Glutamatergic neuron (in vitro differentiated cells): ENCODE measurements at regions not wholly inside any gene's neighbourhood (a gene's known extent, or its start where the extent isn't known, plus 50 kb on each side); places are given as distances from the start of the nearest gene placed in this dataset.

Experiments used
- DNase-seq: peaks from one replicate; pipeline ENCODE4 v3.0.0; 2022
- H3K27ac Mint-ChIP-seq: one replicate; pipeline ENCODE4 v1.8.0; 2020; ENCODE audit warnings: mild to moderate bottlenecking, mixed read lengths, inconsistent platforms; ENCODE audit not compliant: unreplicated experiment
- H3K27me3 Mint-ChIP-seq: one replicate; pipeline ENCODE4 v1.8.0; 2020; ENCODE audit warnings: mild to moderate bottlenecking, moderate library complexity, mixed read lengths, inconsistent platforms; ENCODE audit not compliant: unreplicated experiment
- H3K36me3 Mint-ChIP-seq: one replicate; pipeline ENCODE4 v1.8.0; 2020; ENCODE audit warnings: mild to moderate bottlenecking, mixed read lengths, inconsistent platforms; ENCODE audit not compliant: unreplicated experiment
- H3K4me1 Mint-ChIP-seq: one replicate; pipeline ENCODE4 v1.8.0; 2020; ENCODE audit warnings: mild to moderate bottlenecking, low read depth, mixed read lengths, inconsistent platforms; ENCODE audit not compliant: unreplicated experiment
- H3K4me3 Mint-ChIP-seq: one replicate; pipeline ENCODE4 v1.8.0; 2020; ENCODE audit warnings: mild to moderate bottlenecking, mixed read lengths, inconsistent platforms; ENCODE audit not compliant: unreplicated experiment
- H3K9me3 Mint-ChIP-seq: one replicate; pipeline ENCODE4 v1.8.0; 2020; ENCODE audit warnings: mild to moderate bottlenecking, moderate library complexity, mixed read lengths, inconsistent platforms; ENCODE audit not compliant: unreplicated experiment
- TF ChIP-seq, protein P1 (sequence below): fragments of 200-600 bp; sonication (generic); IDR thresholded peaks from one replicate; pipeline ENCODE4 v1.5.0; 2021; ENCODE audit not compliant: partially characterized antibody, unreplicated experiment

DNA sequence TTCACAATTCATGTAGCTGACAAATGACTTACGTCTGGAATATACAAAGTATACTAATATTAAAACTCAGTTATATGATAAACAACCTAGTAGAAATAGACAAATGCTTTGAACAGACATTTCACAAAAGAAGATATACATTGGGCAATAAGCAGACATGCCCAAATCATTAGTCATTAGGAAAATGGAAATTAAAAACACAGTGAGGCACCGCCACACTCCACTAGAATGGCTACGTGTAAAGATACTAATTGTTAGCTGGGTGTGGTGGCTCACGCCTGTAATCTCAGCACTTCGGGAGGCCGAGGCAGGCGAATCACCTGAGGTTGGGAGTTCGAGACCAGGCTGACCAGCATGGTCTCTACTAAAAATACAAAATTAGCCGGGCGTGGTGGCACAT is 248.9 kb upstream of the TMEM132C start:
- Mint-ChIP-seq H3K9me3 (peaks cover 6% of the 10 kb centered on the region), H3K27me3 (peaks cover 2% of the 10 kb centered on the region), H3K27ac (no peak overlapping the region), H3K36me3 (no peaks in the 10 kb centered on the region), H3K4me3 (no peak overlapping the region), H3K4me1 (no peaks in the 10 kb centered on the region)
- TF ChIP-seq, protein P1, sequence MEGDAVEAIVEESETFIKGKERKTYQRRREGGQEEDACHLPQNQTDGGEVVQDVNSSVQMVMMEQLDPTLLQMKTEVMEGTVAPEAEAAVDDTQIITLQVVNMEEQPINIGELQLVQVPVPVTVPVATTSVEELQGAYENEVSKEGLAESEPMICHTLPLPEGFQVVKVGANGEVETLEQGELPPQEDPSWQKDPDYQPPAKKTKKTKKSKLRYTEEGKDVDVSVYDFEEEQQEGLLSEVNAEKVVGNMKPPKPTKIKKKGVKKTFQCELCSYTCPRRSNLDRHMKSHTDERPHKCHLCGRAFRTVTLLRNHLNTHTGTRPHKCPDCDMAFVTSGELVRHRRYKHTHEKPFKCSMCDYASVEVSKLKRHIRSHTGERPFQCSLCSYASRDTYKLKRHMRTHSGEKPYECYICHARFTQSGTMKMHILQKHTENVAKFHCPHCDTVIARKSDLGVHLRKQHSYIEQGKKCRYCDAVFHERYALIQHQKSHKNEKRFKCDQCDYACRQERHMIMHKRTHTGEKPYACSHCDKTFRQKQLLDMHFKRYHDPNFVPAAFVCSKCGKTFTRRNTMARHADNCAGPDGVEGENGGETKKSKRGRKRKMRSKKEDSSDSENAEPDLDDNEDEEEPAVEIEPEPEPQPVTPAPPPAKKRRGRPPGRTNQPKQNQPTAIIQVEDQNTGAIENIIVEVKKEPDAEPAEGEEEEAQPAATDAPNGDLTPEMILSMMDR: no peak
- no peak for DNase-seq

GRCh38 chr12:128019996-128020544 is 246.9 kb upstream of the TMEM132C start:
- no peak overlapping the region for H3K4me3 Mint-ChIP-seq
- TF ChIP-seq, protein P1: no peak
- no peaks in the 10 kb centered on the region for H3K4me1 Mint-ChIP-seq
- H3K9me3 Mint-ChIP-seq: peaks cover 3% of the 10 kb centered on the region
- DNase-seq: no peak
- H3K36me3 Mint-ChIP-seq: no peaks in the 10 kb centered on the region
- H3K27ac Mint-ChIP-seq: no peak overlapping the region
- peaks cover 1% of the 10 kb centered on the region for H3K27me3 Mint-ChIP-seq

DNA sequence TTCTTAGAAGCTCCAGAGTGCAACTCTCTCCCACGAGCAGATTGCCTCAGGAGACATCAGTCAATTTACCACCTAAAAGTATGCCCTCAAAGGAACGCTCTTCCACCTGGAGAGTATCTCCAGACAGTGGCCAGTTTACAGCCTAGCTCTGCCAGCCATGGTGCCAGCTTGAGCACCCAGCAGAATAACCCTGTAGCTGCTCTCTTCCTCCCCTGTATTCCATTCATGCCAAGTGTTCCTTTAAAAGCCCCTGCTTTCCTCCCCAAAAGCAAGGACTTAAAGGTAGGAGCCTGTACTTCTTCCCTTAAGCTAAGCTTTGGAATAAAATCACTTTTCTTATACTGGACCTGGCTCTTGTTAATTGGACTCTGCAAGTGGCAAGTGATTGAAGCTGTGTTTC is 245.4 kb upstream of the TMEM132C start:
- peaks cover 8% of the 10 kb centered on the region for H3K9me3 Mint-ChIP-seq
- H3K4me1 Mint-ChIP-seq: no peaks in the 10 kb centered on the region
- peaks cover 2% of the 10 kb centered on the region for H3K27me3 Mint-ChIP-seq
- no peak overlapping the region for H3K27ac Mint-ChIP-seq
- H3K4me3 Mint-ChIP-seq: no peak overlapping the region
- H3K36me3 Mint-ChIP-seq: no peaks in the 10 kb centered on the region
- DNase-seq: no peak
- TF ChIP-seq, protein P1: no peak

DNA sequence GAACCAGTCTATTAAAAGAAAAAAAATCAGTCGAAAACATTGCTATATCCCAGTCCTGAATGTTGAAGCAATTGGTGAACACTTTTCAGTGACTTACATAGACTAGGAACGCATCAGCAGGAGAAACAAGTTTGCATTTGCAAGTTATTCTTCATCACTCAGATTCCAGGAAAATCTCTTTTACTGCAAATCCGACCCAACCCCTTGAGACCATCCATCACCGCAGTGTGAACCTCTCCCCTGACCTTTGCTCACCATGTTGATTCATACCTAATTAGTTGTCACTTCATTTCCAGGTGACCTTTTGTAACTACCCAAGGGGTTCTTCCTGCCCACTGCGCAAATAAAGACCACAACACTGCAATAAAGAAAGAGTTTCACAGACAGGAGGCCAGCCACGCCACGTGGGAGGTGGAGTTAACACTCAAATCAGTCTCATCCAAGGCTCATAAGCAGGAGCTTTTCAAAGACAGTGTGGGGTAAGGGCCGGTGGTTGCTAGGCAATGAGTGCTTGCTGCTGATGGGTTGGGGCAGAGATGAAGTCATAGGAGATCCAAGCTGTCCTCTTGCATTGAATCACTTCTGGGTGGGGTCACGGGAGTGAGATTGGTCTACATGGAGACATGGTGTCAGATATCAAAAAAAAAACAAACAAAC is 241.3 kb upstream of the TMEM132C start:
- Mint-ChIP-seq H3K27ac (no peak overlapping the region), H3K27me3 (peaks cover 2% of the 10 kb centered on the region), H3K4me1 (no peaks in the 10 kb centered on the region), H3K36me3 (no peaks in the 10 kb centered on the region), H3K4me3 (no peak overlapping the region), H3K9me3 (peaks cover 6% of the 10 kb centered on the region)
- TF ChIP-seq, protein P1: no peak
- DNase-seq: no peak
